Colon (tissue), 2 donors: ENCODE measurements at regions not wholly inside any gene's neighbourhood (a gene's known extent, or its start where the extent isn't known, plus 50 kb on each side); places are given as distances from the start of the nearest gene placed in this dataset.

Source experiments
- FAIRE-seq: peaks from 2 replicates; lab custom pipeline; 2012; peaks lifted over from hg19 to GRCh38; lab: Jason Lieb, UNC
- donor health status: control.
- donor health status: control.

DNA sequence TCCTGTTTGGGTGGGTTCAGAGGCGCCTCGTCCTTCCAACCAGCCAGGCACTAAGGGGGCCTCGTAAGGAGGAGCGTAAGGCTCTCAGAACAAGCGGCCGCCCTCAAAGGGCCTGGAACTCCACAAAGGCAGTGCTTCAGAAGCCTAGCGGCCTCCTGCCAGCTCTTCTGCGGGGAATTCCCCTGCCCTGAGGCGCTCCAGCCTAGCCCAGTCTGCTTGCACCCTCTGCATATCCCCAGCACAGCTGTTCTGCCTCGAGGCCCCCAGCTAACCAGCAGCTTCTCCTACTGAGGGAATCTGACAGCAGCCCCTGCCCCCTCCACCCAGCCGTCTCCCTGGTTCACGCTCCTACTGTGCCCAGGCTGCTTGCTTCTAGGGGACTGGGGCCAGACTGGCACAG lies 265.9 kb downstream of the TFCP2L1 start:
- FAIRE-seq, result no peak

DNA sequence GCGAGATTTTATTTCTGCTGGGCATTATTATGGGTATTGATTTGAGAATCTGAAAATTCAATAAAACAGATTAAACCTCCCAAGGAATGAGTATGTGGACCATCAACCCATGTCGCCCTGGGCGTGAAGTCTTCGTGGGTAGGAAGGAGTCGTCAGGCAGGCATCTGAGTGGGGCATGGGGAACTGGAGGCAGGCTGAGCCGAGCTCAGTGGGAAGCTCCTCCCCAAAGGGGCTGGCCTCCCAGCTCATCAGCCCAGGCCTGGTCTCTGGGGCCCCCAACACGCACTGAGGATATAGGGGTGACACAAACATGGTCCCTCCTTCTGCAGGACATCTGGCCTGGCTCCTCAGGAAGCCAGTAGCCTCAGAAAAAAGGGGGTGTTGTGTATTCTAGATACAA lies 265.2 kb downstream of the TFCP2L1 start:
- FAIRE-seq, result no peak

DNA sequence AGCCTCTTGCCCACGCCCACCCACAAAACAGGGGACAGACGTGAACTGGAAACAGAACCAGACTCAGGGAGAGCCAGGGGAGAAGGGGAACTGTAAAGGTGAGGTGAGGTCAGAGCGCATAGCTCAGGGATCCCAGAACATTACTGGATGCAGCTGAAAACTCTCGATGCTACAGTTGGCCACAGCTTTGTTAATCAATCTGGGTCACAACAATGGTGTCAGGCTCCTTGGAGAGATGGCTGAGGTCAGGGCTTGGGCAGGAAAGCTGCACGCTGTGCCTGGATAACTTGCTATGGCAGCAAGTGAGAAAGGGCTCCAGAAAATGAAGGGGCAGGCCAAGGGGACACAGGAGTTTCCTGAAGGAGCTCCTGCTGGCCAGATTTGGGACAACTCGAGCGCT lies 263.3 kb downstream of the TFCP2L1 start:
- no peak for FAIRE-seq

DNA sequence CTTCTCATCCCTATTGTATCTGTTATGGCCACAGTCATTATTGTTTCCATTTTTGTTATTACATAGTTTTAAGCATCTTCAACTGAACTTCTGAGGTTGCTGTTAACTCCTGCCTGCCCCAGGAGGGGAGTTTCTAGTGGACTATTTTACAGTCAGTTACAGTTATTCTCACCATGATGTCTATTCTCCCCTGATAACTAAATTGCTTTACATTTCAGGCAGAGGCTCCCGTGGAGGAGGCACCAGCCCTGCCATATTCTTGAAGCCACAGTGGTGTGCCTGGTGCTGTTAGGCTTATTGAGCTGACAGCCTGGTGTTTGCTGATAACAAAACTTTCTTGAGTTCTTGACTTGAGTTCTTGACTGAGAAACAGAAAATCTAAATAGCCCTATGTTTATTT lies 256.4 kb downstream of the TFCP2L1 start:
- FAIRE-seq, result no peak

DNA sequence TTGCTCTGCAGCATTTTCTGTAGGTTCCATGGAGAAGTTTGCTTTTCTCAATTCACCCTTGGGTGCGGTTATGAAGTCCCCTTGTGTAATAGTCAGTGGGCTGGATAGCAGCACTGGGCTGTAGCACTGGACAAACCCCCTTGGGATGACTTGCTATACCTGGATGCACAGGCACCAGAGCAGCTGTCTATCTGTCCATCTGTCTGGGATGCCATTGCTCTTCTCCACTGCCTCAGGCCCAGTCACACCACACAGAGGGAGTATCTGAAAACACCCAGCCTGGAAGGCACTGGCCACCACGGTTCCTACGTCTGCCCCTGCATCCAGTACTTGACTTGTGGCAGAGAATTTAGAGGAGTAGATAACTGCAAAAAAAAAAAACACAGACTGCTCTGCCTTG lies 254.5 kb downstream of the TFCP2L1 start:
- no peak for FAIRE-seq

DNA sequence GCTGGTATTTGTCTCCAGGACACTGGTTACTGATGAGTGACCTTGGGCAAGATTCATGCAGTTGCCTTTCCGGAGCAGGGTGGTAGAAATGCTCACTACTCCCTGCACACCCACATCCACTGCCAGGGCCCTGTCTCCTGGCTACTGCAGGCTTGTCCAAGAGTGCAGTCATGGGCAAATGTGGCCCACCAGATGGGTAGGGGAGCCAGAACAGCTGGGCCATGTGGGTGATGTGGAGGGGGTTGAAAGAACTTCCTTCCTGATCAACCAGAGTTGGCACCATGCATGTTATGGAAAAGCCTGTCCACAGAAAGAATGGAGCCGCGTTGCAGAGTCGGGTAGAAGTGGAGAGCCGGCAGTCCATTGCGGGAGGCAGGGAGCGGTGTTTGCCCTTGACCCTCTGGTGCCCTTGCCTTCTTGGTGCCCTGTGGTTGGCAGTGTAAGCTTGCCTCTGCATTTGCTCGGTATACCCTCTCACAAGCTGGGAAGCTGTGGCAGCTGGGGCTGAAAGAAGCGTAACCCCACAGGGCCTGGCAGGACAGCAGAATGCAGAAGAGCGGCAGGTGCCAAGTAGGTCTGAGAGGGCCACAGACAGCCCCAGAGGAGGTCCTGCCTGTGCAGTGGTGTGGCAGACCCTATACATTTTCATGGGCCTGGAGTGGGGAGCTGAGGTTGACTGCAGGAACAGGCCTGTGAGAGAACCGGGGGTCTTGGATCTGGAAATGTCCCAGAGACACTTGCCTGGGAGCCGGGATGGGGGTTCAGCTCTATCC lies 253.2 kb downstream of the TFCP2L1 start:
- no peak for FAIRE-seq

DNA sequence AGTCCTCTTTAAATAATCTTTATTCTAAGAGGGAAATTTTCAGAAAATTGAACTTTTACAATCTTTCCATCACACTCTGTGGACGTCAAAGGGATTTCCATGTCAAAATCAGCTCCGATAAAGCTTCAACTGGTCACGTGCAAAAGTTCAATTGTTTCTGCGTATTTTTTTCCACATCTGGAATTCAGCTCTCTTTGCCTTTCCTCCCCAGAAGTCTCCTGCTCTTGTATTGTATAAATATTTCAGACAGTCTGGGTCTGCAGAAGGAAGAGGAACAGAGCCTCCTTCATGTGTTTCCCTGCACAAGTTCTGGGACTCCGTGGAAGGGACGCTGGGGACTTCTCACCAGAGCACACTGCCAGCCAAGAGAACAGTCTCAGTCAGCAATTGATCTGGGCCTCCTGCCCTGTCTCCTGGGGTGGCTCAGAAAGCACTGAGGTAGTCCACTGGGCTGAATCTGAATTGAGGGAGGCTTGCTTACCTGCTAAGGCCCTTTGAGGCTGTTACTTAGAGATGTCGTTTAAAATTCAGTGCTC lies 251.5 kb downstream of the TFCP2L1 start:
- FAIRE-seq, result no peak

DNA sequence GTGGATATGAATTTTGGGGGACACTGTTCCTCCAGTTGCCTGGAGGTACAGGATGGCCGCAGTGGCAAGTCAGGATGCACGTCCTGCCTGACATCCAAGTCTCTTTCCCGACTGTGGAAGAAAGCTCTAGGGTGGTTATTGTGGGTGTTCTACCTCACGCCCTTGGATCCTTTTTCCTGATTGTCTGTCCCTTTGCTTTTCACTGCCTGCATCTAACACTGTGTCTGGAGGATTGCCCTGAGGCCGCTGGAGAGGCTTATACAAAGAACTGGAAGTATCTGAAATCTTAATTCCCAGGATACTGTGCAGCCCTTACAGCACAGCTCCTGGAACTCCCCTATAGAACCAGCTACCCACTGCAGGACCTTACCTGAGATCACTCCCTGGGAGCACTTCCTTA lies 250.5 kb downstream of the TFCP2L1 start:
- FAIRE-seq, result no peak

DNA sequence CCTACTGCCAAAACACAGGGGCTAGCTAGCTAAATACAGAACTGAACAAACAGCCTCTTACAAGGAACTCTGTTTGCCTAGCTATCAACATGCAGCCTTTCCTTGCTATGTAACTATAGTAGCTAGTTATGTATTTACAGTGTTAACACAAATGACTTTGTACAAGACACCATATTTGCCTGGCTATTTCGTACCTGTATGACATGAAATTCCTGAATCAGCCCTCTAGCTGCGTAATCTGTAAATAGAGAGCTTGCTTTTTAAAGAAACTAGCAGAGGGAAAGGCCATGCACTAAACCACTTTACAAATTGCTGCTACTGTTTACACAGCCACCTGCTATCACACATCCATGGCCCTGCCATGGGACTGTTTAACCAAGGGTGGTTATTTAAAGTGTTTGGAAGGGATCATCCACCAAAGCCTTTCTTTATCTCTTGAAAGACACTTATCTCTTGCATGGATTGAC lies 248.7 kb downstream of the TFCP2L1 start:
- FAIRE-seq, result no peak

DNA sequence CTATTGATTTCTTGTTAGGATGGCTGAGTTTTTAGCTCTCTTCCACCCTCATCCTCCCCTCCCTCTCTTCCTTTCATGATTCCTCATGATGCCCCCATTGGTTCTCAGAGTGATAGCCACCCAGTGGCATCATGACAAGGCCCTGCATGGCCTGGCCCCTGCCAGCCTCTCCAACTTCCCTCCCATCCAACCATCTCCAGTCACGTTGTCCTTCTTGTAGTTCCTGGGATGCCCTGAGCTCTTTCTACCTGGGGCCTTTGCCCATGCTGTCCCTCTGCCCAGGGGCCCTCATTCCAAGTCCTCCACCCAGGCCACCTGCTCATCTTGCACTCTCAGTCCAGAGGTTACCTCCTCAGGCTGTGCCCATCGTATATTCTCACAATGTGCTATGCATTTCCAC lies 247.5 kb downstream of the TFCP2L1 start:
- FAIRE-seq, result no peak

DNA sequence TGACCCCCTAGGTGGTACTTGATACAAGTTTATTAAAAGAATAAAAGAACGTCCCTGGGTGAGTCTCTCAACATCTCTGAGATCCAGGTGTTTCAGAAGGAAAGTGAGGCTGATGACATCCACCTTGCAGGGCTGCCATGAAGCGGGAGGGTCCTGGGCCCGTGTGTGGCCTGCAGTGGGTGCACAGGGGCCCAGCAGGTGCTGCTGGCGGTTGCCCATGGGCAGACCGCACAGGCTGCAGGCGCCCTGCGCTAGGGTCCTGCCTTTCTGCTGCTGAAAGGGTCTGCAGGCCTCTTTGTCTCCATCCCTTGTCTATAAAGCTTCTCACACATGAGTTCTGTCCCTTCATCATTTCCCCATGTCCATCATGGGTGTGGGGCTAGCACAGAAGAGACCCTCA lies 247.0 kb downstream of the TFCP2L1 start:
- FAIRE-seq, result no peak

DNA sequence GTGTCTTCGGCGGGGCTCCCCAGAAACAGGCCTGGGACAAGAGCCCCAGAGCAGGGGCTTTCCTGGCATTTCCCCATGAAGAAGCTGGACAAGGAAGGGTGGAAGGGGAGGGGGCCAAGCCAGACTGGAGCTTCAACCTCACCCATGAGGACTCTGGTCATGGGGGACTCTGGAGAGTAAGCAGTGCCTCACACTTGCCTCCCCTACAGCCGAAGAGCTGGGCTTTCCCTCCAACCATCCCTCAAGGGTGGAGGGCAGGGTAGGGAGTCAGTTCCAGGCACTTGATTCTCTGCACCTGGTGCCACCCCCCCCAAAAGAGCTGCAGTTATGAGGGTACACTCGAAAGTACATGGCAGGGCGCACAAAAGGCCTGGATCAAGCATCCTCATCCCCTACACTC lies 246.6 kb downstream of the TFCP2L1 start:
- no peak for FAIRE-seq

DNA sequence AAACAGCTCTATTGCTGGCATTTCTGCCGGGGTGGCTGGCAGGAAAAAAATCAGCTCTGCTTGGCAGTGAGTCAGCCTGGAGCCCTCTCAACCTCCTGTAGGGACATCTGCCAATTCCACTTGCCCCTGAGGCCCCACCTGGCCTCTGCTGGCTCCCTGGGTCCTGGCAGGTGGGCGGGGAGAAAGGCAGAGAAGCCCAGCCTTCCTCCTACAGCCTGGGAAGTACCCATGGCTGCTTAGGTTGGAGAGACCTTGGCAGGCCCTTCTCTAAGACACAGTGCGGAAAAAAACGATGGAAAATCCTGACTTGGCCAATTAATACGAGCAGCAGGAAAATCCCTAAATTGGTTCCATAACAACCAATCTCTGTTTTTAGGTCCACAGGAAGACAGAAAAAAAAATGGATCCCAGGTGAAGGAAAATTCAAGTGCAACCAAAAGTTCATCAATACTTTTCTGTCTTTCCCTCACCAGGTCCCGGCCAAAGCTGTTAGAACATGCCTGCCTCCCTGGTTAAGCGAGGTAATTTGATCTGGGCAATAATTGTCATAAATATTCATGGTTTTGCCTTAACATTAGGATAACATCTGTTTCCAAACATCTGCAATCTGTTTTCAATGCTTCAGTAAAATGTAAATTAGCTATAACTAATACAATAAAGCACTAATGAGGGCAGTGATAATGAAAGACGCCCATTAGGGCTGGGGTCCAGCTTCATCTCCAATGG lies 245.9 kb downstream of the TFCP2L1 start:
- FAIRE-seq, result no peak

DNA sequence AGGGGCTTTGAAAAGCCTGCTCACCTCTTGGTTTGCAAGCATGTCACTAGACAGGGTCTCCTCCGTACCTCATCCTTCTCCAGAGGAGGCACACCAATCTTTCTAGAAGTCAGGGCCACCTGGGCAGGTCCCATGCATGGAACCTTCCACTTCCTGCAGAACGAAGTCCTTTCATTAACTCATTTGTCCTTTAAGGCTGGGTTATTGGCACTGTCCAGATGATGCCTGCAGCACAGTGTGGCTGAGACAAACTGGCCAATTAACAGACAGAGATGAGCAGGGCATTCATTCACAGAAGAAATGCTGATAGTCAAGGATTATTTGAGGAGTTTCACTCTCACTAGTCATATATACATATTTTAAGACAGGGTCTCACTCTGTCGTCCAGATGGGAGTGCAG lies 245.3 kb downstream of the TFCP2L1 start:
- FAIRE-seq, result no peak

DNA sequence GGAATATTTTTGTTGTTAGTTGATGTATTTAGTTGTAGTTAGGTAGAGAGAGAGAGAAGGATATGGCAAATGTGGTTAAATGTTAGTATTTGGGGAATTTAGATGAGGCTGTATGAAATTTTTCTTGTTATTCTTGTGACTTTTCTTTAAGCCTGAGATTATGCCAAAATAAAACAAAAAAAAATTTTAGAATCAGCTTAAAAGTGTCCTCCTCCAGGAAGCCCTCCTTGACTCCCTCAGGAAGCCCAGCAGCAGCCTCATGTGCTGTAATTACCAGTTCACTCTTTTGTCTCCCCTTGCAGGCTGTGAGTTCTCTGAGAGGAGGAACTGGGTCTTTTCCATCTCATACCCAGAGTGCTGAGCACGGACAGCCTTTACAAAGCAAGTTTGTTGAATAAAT lies 243.5 kb downstream of the TFCP2L1 start:
- no peak for FAIRE-seq

DNA sequence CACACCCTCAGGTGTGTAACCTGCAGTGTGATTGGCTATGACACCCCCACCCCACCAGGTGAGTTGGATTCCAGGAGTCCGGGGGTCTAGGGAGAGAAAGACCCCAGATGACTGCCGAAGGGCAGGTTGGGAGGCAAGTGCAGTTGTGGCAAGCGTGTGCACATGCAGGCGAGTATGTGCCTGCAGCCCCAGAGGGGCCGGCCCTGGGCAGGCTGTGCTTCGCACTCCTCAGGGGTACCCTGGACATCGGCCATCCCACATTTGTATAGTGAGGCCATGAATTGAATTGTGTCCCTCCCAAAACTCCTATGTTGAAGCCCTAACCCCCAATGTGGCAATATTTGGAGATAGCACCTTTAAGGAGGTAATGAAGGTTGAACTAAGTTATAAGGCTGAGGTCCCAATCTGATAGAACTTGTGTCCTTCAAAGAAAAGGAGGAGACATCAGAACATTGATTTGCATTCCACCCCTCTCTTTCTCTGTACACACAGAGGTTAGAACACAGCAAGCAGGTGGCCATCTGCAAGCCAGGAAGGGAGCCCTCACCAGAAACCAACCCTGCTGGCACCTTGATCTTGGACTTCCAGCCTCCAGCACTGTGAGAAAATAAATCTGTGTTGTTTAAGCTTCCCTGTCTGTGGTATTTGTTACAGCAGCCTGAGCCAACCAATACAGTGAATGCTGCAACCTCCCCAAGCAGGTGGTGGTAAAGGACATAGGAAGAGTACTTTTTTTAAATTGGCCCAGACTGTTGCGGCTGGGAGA lies 241.8 kb downstream of the TFCP2L1 start:
- no peak for FAIRE-seq

DNA sequence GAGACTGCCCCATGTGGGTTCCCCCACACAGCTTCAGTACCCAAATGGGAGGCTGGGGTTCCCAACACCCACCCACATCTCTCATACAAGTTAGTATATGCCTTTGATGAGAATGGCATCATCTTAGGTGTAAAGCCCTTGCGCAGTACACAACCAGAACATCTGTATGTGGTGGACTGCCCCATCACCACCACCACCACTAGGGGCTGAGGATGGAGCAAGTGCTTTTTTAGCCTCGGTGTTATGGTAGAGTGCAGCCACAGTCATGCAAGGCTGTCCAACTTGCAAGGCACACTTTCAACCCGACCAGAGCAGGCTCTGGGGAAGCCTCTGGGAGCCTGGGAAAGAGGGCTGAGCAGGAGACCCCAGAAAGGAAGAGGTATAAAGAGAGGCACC lies 241.2 kb downstream of the TFCP2L1 start:
- no peak for FAIRE-seq

DNA sequence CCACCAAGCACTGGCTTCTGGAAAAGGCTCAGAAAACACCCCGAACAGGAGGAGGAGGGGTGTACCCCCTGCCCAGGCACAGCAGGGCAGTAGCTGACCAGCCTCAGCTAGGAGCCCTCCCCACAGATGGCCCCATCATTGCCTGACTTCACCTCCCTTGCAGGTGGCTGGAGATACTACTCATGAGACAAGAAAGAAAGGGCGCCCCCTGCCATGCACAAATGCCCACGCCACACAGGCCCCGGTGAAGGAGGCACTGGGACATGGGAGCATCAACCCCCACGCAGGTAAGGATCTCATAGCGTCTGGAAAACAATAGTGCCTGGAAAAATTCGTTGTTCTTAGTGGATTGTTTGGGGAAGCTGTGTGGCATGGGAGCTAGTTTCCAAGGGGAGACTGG lies 240.6 kb downstream of the TFCP2L1 start:
- no peak for FAIRE-seq

DNA sequence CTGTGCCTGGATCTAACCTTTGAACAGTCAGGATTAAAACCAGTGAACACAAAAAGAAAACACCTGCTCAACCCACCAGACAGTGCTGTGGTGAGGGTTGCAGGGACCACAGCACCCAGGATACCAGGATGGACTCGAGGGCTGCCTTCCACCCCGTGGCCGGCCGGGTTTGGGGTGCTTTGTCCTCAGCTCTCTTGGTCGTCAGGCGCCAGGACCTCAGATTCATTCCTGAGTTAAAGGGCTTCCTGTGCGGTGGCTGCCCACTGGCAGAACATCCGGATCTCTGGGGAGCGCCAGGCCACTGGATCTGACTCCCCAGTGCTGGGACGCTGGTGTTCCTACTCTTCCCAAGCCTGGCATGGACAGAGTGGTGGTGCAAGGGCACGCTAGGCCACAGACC lies 239.8 kb downstream of the TFCP2L1 start:
- FAIRE-seq, result no peak

DNA sequence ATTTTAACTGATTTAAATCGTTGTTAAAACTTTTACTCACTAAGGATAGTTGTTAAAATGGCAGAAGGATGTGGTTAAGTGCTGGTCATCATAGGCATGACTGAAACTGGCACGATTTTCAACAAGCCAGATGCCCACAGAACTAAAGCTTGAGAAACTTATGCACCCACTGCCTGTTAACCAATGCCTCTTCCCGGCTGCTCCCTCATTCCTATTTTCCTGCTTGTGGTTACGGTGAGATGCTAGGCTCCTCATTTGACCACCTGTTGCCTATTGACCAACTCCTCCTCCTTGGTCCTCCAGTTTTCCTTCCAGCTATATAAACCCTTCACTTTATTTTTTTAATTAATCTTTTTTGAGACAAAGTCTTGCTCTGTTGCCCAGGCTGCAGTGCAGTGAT lies 238.7 kb downstream of the TFCP2L1 start:
- FAIRE-seq, result no peak

DNA sequence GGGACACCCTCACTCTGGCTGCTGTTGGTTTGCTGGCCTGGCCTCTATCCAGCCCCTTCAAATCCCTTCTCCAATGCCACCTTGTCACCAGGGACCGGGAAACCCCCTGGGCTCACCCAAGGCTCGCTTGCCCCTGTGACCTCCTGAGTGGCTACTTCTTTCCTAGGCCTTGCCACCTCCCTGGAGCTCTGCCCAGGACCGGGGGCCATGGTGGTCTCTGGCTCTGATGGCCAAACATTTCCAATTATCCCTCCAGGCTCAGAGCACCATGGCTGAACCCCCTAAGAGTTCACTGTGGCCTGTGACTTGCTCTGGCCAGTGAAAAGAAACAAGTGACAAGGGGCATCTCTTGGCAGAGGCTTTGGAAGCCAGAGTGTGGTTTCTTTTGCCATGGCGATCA lies 237.6 kb downstream of the TFCP2L1 start:
- no peak for FAIRE-seq

DNA sequence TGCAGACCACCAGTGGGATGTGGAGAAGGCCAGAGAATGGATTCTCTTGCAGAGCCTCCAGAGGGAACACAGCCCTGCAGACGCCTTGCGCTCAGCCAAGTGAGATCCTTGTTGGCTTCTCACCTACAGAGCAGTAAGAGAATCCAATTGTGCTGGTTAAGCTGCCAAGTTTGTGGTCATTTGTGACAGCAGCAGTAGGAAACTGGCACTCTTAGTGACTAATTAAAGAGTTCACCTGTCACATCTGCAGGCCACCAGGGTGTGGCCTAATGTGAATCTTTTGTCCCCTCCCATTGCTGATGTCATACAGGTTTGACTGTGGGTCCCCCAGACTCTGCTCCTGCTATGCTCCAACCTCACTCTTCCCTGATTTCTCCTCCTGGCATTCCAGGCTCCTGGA lies 235.9 kb downstream of the TFCP2L1 start:
- FAIRE-seq, result no peak
